ENCODE measurements at regions not wholly inside any gene's neighbourhood (a gene's known extent, or its start where the extent isn't known, plus 50 kb on each side); places are given as distances from the start of the nearest gene placed in this dataset.
A peak's percentile ranks its signal among the peaks of the same experiment; 100 is the strongest.

DNA sequence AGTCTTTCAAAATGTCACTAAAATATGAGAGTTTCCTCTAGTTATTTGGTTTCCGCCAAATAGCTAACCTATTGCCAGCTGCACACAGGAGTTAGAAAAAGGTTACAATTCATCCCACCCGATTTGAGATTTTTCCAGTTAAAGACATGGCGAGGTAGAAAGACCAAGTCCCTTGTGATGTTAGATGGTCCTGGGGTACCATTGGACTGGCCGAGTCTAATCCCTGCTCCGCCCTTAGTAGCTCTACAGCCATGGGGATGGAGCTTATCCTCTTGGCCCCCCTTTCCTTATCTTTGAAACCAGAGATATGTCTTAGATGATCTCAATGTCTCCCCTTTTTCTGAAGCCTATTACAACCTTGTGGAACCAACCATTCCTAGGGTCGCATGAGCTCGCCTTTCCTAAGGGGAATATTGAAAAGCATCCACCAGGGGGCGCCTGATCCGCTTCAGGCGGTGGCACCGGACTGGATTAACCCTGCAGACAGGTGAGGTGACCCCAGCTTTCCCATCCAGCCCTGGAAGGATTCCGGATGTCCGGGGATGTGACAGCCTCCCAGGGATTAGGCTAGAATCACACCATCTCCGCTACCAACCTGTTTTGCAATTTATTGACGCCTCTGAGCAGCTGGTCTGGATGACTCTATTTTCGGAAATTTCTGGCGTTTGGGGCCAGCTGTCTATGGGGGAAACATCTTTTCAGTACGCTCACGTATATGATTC, 68.3 kb upstream of the SIM2 start:
- peak; percentile 68 for DNase-seq (ENCODE audit: low spot score)

GRCh38 chr21:36636016-36636415, 62.9 kb upstream of the SIM2 start:
- no peak for DNase-seq (ENCODE audit: low spot score)

DNA sequence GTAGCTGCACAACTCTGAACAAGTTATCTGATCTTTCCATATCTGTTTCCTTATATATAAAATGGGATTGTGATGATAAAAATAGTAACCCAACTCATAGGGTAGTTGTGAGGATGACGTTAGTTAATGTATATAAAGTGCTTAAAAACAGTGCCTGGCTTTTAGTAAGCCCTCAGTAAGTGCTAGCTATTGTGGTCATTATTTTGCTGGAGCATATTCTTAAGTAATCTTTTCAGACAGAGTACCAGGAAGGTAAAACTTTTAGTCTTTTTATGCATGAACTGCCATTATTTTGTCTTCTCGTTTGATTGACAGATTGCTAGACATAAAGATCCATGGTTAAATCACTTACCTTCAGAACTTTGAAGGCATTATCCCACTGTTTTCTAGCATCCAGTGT, 62.5 kb upstream of the SIM2 start:
- no peak for DNase-seq (ENCODE audit: low spot score)

DNA sequence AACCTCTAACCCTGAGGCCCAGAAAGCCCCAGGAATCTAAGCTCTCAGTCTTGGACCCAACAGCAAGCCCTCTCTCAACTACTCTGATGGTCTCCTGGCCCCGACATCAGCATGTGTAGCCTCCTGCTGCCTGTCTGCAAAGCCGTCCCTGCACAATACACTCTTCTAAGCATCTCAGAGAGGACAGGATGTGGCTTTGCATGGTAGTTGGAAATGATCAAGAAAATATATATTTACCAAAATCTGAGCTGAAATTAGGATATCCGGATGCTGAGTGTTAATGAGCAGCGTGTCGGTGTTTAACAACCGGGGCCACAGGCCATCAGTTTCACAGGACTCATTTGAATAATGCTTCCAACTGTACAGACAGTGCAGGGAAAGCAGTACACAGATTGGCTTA, 59.1 kb upstream of the SIM2 start:
- no peak for DNase-seq (ENCODE audit: low spot score)

DNA sequence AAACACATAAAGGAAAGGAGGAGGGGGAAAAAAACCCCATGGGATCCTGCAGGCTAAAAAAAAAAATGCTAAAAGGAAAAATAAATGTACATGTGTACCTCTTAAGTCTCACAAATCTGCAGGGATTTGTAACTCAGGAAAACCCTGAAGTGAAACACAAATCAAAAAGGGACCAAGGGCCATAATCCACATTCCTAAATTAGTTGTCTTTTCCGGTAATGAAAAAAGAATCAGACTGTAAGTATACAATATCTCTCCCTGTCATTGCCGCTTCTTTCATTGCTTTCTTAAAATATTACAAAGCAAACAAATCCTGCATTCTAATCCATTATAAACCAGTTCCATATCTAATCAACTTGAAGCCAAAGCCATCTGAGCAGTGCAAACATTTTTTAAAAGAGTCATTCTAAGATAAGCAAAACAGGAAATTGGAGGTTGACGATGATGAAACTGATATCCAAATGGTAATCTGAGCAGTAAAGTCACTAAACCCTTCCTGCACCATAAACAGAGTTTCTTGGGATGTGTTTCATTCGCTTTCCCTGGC, 58.7 kb upstream of the SIM2 start:
- DNase-seq (ENCODE audit: low spot score), result no peak

- no peak for DNase-seq (ENCODE audit: low spot score)
Measured at GRCh38 chr21:36640721-36641244, 58.1 kb upstream of the SIM2 start.

- DNase-seq (ENCODE audit: low spot score), result no peak
Measured at GRCh38 chr21:36641346-36641745, 57.6 kb upstream of the SIM2 start.

DNA sequence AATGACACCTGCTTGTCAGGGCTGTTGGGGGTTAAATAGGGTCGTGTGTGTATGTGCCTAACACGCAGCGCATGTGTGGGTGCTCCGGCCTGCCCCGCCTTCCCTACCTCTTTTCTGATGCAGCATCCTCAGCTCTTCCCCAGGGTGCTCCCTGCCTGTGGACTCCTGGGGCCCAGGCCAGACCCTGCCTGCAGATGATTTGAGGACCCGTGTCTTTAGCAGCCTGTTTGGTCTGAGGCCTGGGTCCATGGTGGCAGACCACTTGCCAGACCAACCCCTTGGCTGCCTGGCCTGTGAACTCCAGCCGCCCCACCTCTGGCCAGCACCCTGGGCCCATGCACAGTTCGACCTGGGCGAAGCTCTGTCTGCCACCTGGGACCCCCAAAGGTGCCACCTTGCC, 57.0 kb upstream of the SIM2 start:
- no peak for DNase-seq (ENCODE audit: low spot score)

- DNase-seq (ENCODE audit: low spot score), result no peak
Measured at GRCh38 chr21:36642777-36643176, 56.1 kb upstream of the SIM2 start.

DNA sequence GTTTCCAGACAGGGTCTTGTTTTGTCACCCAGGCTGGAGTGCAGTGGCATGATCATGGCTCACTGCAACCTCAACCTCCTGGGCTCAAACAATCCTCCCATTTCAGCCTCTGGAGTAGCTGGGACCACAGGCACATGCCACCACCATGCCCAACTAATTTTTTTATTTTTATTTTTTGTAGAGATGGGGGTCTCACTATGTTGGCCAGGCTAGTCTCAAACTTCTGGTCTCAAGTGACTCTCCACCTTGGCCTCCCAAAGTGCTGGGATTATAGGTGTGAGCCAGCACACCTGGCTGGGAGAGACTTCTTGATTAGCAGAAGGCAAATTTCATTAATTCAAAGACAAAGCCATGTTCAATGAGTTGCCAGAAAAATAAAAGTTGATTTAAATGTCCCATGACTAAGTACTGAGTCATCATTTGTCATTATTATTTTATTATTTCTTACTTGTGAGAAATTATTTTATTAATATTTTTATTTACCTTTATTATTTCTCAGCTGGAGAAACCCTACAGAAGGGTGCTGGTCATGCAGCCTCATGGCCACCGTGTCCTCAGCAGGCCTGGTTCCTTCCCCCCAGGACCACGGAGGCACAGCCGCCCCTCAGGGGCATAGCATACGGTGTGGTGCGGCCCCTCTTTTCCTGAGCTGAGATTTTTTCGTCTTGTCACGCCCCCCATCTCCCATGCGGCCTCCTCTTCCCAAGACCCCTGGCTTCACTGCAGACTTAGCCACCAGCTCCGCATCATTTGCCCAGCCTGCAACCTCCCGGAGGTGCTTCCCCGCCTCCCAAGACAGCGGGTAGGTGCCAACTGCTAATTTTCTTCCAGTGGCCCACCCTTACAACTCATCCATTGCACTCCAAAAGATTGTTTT, 55.3 kb upstream of the SIM2 start:
- no peak for DNase-seq (ENCODE audit: low spot score)

GRCh38 chr21:36646011-36646410, 52.9 kb upstream of the SIM2 start:
- DNase-seq (ENCODE audit: low spot score), result no peak

DNA sequence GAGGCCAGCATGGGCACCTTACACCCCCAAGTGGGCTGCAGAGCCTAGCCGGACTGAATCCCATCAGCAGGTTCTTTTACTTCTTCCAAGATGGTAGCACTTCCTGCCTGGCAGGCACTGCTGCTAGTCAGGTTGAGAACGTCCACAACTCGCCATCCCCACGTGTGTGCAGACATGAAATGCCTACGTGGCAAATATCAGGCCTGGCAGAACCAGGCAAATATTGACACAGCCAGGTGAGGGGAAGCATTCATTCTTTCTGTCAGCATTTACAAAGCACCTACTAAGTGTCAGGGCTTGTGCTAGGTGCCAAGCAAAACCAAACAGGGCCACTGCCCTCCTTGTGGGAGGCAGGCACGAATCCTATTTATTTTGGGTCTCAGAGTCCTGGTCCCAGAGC, 52.3 kb upstream of the SIM2 start:
- DNase-seq (ENCODE audit: low spot score), result no peak

DNA sequence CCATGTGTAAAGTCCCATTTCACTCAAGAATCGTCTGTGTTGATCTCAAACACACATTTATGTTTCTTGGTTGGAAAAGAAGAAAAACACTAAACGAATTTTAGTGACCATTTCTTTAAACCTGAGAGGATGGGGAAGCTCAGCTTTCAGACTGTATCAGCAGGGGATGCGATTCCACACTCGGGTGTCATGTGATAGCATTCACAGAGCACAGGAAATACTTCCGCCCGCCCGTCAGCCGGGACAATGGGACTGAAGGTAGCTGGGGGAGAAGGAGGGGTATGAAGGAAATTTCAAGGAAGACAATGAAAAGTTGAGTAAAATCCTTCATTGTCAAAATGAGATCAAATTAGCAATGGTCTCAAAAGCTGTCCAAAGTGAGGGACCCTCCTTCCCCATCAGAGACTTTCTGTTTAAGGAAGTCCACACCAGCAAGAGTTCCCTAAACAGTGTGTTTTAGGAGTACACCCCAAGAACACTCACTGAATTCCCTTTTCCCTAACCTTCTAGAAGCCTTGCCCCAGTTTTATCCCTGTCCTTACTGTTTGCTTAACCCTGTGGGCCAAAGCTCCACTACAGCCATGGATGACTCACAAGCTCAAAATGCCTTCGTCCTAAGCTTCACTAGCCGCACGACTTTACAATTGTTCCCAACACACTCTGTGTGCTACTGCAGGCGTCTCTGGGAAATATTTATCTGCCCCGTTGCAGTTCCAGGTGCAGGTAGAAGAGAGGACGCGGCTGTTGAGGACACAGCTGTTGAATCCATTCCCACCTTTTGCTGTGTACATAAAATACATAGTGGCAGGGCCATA, 51.4 kb upstream of the SIM2 start:
- DNase-seq (ENCODE audit: low spot score), result no peak

Measured in hematopoietic multipotent progenitor cell treated with erythropoietin and hydrocortisone succinate and interleukin-3 and kit ligand, for 15 days (in vitro differentiated cells).